Esophagus muscularis mucosa (tissue), 4 donors: ENCODE measurements at regions not wholly inside any gene's neighbourhood (a gene's known extent, or its start where the extent isn't known, plus 50 kb on each side); places are given as distances from the start of the nearest gene placed in this dataset.

Source experiments
- DNase-seq: peaks from one replicate; pipeline ENCODE4 v3.0.0-alpha.2; 2017; ENCODE audit errors: extremely low spot score
- H3K27ac ChIP-seq, 4 donors: fragments of 200-600 bp; sonication (generic); replicated peaks in 1 of 4; 1 replicate in 3 of 4; 2 replicates in 1 of 4; pipeline ENCODE4 v1.5.1; 2016 to 2019; ENCODE audit warnings: mild to moderate bottlenecking in 1 of 4
- H3K27me3 ChIP-seq, 4 donors: fragments of 200-600 bp; sonication (generic); one replicate each; pipeline versions ENCODE4 v1.5.1 to v1.6.0; 2016 to 2019
- H3K36me3 ChIP-seq, 4 donors: fragments of 200-600 bp; sonication (generic); one replicate each; pipeline ENCODE4 v1.5.1; 2016 to 2019
- H3K4me1 ChIP-seq, 4 donors: fragments of 200-600 bp; sonication (generic); one replicate each; pipeline ENCODE4 v1.5.1; 2016 to 2019
- H3K4me3 ChIP-seq, 4 donors: fragments of 200-600 bp; sonication (generic); 1 replicate in 2 of 4; 2 replicates in 2 of 4; pipeline ENCODE4 v1.5.1; 2016 to 2019; ENCODE audit warnings: mild to moderate bottlenecking in 4 of 4, moderate library complexity in 1 of 4
- H3K9me3 ChIP-seq, 4 donors: fragments of 200-600 bp; sonication (generic); 1 replicate in 3 of 4; 2 replicates in 1 of 4; pipeline ENCODE4 v1.5.1; 2016 to 2019
- CTCF ChIP-seq, 3 experiments: fragments of 200-600 bp in 2 of 3; fragments of 450-650 bp in 1 of 3; sonication (generic) in 2 of 3; IDR thresholded peaks; one replicate each; pipeline ENCODE4 v1.5.1; 2017 to 2019; ENCODE audit warnings: antibody characterized with exemption in 3 of 3, mild to moderate bottlenecking in 2 of 3, moderate library complexity in 1 of 3
- EP300 ChIP-seq: sonication (generic); formaldehyde crosslinking; IDR thresholded peaks from one replicate; pipeline ENCODE4 v1.6.1; 2017; ENCODE audit warnings: antibody characterized with exemption
- POLR2A ChIP-seq: fragments of 450-650 bp; IDR thresholded peaks from one replicate; pipeline ENCODE4 v1.6.1; 2017; ENCODE audit warnings: antibody characterized with exemption, moderate library complexity, mild to moderate bottlenecking, low read depth
- POLR2AphosphoS5 ChIP-seq, 2 donors: sonication (generic); formaldehyde crosslinking; IDR thresholded peaks; one replicate each; pipeline ENCODE4 v1.6.1; 2017; ENCODE audit warnings: antibody characterized with exemption in 2 of 2
- WGBS: methylation state at CpG from one replicate; pipeline ENCODE4 v1.1.5; 2018; 5-methylcytosine and 5-hydroxymethylcytosine counted together
- intact Hi-C: fragments of 100-400 bp; cut with DNase I; formaldehyde crosslinking; loops from one replicate; pipeline ENCODE4 v1.15.1; 2023

GRCh38 chr12:74193191-74193590 lies 344.4 kb upstream of the ATXN7L3B start:
- intact Hi-C loops: no loop called here
- no peaks in the 10 kb centered on the region for H3K4me1 ChIP-seq
- H3K36me3 ChIP-seq: no peaks in the 10 kb centered on the region
- no peak overlapping the region for H3K4me3 ChIP-seq
- DNase-seq: no peak
- H3K27me3 ChIP-seq: no peaks in the 10 kb centered on the region
- H3K9me3 ChIP-seq: no peaks in the 10 kb centered on the region
- no peak overlapping the region for H3K27ac ChIP-seq
- 65% methylated on average over 2 of the region's 2 CpGs for WGBS
- TF ChIP-seq EP300 (no peak), POLR2AphosphoS5 (IDR thresholded peaks at IDR 0.05) (no peak), CTCF (IDR thresholded peaks at IDR 0.05) (no peak), POLR2A (no peak)

GRCh38 chr12:74204236-74204635 lies 333.4 kb upstream of the ATXN7L3B start:
- Histone ChIP-seq H3K9me3 (no peaks in the 10 kb centered on the region), H3K27me3 (no peaks in the 10 kb centered on the region), H3K4me3 (no peak overlapping the region), H3K36me3 (no peaks in the 10 kb centered on the region), H3K27ac (no peak overlapping the region), H3K4me1 (no peaks in the 10 kb centered on the region)
- DNase-seq: no peak
- TF ChIP-seq POLR2AphosphoS5 (IDR thresholded peaks at IDR 0.05) (no peak), EP300 (no peak), CTCF (IDR thresholded peaks at IDR 0.05) (no peak), POLR2A (no peak)
- intact Hi-C loops: no loop called here
- WGBS: 87% methylated on average over 3 of the region's 3 CpGs

GRCh38 chr12:74227846-74228545 lies 309.6 kb upstream of the ATXN7L3B start:
- no peak overlapping the region for H3K27ac ChIP-seq
- intact Hi-C loops: no loop called here
- no peaks in the 10 kb centered on the region for H3K27me3 ChIP-seq
- no peak for DNase-seq
- H3K4me3 ChIP-seq: no peak overlapping the region
- no peaks in the 10 kb centered on the region for H3K9me3 ChIP-seq
- WGBS: 85% methylated on average over 3 of the region's 3 CpGs
- H3K4me1 ChIP-seq: no peaks in the 10 kb centered on the region
- TF ChIP-seq POLR2A (no peak), CTCF (IDR thresholded peaks at IDR 0.05) (no peak), EP300 (no peak)
- H3K36me3 ChIP-seq: no peaks in the 10 kb centered on the region

GRCh38 chr12:74229671-74230070 lies 308.0 kb upstream of the ATXN7L3B start:
- Histone ChIP-seq H3K4me3 (no peak overlapping the region), H3K36me3 (no peaks in the 10 kb centered on the region), H3K4me1 (no peaks in the 10 kb centered on the region), H3K27me3 (no peaks in the 10 kb centered on the region), H3K27ac (no peak overlapping the region), H3K9me3 (no peaks in the 10 kb centered on the region)
- intact Hi-C loops: no loop called here
- no peak for DNase-seq
- TF ChIP-seq CTCF (IDR thresholded peaks at IDR 0.05): no peak
- no peak for TF ChIP-seq EP300
- no peak for TF ChIP-seq POLR2AphosphoS5 (IDR thresholded peaks at IDR 0.05)
- no peak for TF ChIP-seq POLR2A

- DNase-seq: no peak
- Histone ChIP-seq H3K27ac (no peak overlapping the region), H3K27me3 (no peaks in the 10 kb centered on the region), H3K9me3 (peaks cover 0 to 22% (median 5%) of the 10 kb centered on the region in 4 donors), H3K36me3 (no peaks in the 10 kb centered on the region), H3K4me1 (no peaks in the 10 kb centered on the region), H3K4me3 (no peak overlapping the region)
- TF ChIP-seq EP300: no peak
- TF ChIP-seq POLR2A: no peak
- TF ChIP-seq CTCF (IDR thresholded peaks at IDR 0.05): no peak
- WGBS: 87% methylated on average over 2 of the region's 2 CpGs
- intact Hi-C loops: no loop called here
Observed at GRCh38 chr12:74235342-74235741, 302.3 kb upstream of the ATXN7L3B start.
